WTC11 (cell line): ENCODE measurements at regions not wholly inside any gene's neighbourhood (a gene's known extent, or its start where the extent isn't known, plus 50 kb on each side); places are given as distances from the start of the nearest gene placed in this dataset.

ENCODE experiments used
- CREM ChIP-seq: sonication (generic); formaldehyde crosslinking; IDR thresholded peaks from 2 replicates; pipeline ENCODE4 v1.8.1; 2022; ENCODE audit warnings: mild to moderate bottlenecking, missing genetic modification reagents, moderate library complexity
- NFYB ChIP-seq: sonication (generic); formaldehyde crosslinking; conservative IDR thresholded peaks from 2 replicates; pipeline ENCODE4 v1.8.0; 2022; ENCODE audit warnings: low read depth, missing genetic modification reagents
- NR2C2 ChIP-seq: sonication (generic); formaldehyde crosslinking; IDR thresholded peaks from 2 replicates; pipeline ENCODE4 v1.8.0; 2022; ENCODE audit warnings: mild to moderate bottlenecking, missing genetic modification reagents
- TEAD4 ChIP-seq: sonication (generic); formaldehyde crosslinking; IDR thresholded peaks from 2 replicates; pipeline ENCODE4 v1.8.0; 2022; ENCODE audit warnings: mild to moderate bottlenecking, missing genetic modification reagents
- ZNF138 ChIP-seq: sonication (generic); formaldehyde crosslinking; conservative IDR thresholded peaks from 2 replicates; pipeline ENCODE4 v1.8.1; 2022; ENCODE audit warnings: mild to moderate bottlenecking, moderate library complexity, missing genetic modification reagents
- TF ChIP-seq, protein P1 (sequence below): fragments of 200-600 bp; IDR thresholded peaks from 2 replicates; pipeline ENCODE4 v1.8.0; 2022; ENCODE audit warnings: antibody characterized with exemption
- TF ChIP-seq, protein P2 (sequence below): sonication (generic); formaldehyde crosslinking; IDR thresholded peaks from 2 replicates; pipeline ENCODE4 v1.8.1; 2023; ENCODE audit warnings: mild to moderate bottlenecking, missing genetic modification reagents, borderline replicate concordance
- TF ChIP-seq, protein P3 (sequence below): sonication (generic); formaldehyde crosslinking; IDR thresholded peaks from 2 replicates; pipeline ENCODE4 v1.8.1; 2022; ENCODE audit warnings: low read depth, mild to moderate bottlenecking, moderate library complexity, missing genetic modification reagents, borderline replicate concordance
- TF ChIP-seq, protein P4 (sequence below): sonication (generic); formaldehyde crosslinking; IDR thresholded peaks from 2 replicates; pipeline ENCODE4 v1.8.0; 2022; ENCODE audit warnings: mild to moderate bottlenecking, missing genetic modification reagents
- TF ChIP-seq, protein P5 (sequence below): sonication (generic); formaldehyde crosslinking; IDR thresholded peaks from 2 replicates; pipeline ENCODE4 v1.8.0; 2022; ENCODE audit warnings: mild to moderate bottlenecking, missing genetic modification reagents

DNA sequence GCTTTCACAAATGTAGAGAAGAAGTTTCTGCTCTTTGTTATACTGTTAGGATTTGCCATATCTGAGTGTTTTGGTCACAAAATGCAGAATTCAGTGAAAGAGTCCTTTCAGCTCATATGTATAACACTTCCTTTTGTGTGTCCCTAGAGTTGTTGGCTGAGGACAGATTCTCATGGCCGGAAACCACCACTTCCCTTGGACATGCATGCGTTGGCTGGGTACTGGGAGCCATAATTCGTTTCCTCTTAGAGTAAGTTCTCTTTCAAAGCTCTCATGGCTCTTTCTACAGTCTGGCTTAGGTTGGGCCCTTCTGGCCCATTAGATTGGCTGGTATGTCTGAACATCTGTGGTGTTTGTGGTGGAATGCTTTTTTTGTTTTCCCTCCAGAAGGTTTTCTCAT, 298.5 kb downstream of the DIPK2A start:
- TF ChIP-seq, protein P1, sequence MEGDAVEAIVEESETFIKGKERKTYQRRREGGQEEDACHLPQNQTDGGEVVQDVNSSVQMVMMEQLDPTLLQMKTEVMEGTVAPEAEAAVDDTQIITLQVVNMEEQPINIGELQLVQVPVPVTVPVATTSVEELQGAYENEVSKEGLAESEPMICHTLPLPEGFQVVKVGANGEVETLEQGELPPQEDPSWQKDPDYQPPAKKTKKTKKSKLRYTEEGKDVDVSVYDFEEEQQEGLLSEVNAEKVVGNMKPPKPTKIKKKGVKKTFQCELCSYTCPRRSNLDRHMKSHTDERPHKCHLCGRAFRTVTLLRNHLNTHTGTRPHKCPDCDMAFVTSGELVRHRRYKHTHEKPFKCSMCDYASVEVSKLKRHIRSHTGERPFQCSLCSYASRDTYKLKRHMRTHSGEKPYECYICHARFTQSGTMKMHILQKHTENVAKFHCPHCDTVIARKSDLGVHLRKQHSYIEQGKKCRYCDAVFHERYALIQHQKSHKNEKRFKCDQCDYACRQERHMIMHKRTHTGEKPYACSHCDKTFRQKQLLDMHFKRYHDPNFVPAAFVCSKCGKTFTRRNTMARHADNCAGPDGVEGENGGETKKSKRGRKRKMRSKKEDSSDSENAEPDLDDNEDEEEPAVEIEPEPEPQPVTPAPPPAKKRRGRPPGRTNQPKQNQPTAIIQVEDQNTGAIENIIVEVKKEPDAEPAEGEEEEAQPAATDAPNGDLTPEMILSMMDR: no peak
- TF ChIP-seq TEAD4 (no peak), ZNF138 (CRISPR knock-in tag) (no peak), NR2C2 (no peak), CREM (CRISPR knock-in tag) (no peak), NFYB (no peak)
- TF ChIP-seq, protein P2, sequence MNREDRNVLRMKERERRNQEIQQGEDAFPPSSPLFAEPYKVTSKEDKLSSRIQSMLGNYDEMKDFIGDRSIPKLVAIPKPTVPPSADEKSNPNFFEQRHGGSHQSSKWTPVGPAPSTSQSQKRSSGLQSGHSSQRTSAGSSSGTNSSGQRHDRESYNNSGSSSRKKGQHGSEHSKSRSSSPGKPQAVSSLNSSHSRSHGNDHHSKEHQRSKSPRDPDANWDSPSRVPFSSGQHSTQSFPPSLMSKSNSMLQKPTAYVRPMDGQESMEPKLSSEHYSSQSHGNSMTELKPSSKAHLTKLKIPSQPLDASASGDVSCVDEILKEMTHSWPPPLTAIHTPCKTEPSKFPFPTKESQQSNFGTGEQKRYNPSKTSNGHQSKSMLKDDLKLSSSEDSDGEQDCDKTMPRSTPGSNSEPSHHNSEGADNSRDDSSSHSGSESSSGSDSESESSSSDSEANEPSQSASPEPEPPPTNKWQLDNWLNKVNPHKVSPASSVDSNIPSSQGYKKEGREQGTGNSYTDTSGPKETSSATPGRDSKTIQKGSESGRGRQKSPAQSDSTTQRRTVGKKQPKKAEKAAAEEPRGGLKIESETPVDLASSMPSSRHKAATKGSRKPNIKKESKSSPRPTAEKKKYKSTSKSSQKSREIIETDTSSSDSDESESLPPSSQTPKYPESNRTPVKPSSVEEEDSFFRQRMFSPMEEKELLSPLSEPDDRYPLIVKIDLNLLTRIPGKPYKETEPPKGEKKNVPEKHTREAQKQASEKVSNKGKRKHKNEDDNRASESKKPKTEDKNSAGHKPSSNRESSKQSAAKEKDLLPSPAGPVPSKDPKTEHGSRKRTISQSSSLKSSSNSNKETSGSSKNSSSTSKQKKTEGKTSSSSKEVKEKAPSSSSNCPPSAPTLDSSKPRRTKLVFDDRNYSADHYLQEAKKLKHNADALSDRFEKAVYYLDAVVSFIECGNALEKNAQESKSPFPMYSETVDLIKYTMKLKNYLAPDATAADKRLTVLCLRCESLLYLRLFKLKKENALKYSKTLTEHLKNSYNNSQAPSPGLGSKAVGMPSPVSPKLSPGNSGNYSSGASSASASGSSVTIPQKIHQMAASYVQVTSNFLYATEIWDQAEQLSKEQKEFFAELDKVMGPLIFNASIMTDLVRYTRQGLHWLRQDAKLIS (CRISPR knock-in tag): no peak
- TF ChIP-seq, protein P3, sequence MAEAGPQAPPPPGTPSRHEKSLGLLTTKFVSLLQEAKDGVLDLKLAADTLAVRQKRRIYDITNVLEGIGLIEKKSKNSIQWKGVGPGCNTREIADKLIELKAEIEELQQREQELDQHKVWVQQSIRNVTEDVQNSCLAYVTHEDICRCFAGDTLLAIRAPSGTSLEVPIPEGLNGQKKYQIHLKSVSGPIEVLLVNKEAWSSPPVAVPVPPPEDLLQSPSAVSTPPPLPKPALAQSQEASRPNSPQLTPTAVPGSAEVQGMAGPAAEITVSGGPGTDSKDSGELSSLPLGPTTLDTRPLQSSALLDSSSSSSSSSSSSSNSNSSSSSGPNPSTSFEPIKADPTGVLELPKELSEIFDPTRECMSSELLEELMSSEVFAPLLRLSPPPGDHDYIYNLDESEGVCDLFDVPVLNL (CRISPR knock-in tag): no peak
- TF ChIP-seq, protein P4, sequence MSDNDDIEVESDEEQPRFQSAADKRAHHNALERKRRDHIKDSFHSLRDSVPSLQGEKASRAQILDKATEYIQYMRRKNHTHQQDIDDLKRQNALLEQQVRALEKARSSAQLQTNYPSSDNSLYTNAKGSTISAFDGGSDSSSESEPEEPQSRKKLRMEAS: no peak
- TF ChIP-seq, protein P5, sequence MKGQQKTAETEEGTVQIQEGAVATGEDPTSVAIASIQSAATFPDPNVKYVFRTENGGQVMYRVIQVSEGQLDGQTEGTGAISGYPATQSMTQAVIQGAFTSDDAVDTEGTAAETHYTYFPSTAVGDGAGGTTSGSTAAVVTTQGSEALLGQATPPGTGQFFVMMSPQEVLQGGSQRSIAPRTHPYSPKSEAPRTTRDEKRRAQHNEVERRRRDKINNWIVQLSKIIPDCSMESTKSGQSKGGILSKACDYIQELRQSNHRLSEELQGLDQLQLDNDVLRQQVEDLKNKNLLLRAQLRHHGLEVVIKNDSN: no peak
